Middle frontal gyrus (tissue), 1 donor: ENCODE measurements at regions not wholly inside any gene's neighbourhood (a gene's known extent, or its start where the extent isn't known, plus 50 kb on each side); places are given as distances from the start of the nearest gene placed in this dataset.

ENCODE experiments used
- DNase-seq: peaks from one replicate; pipeline ENCODE4 v3.0.0-alpha.2; 2015; ENCODE audit warnings: low spot score; ENCODE audit errors: extremely low spot score

DNA sequence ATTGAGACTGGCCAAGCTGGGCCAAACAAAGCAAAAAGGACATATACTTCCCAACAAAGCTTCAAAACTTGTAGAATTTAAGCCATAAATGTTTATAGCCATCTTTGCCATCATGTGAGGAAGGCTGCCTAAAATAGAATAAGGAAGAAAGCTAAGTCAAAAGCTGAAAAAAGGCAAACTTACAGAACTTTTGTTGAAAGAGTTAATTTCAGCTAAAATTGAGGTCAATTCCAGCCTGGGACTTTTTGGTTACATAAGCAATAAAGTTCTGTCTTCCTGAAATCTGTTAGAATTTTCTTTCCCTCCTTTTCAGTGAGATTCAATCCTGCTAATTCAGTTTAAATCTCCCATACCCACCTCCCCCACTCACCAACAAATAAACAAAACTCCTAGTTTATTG, 227.9 kb upstream of the MARCKS start:
- DNase-seq: no peak

DNA sequence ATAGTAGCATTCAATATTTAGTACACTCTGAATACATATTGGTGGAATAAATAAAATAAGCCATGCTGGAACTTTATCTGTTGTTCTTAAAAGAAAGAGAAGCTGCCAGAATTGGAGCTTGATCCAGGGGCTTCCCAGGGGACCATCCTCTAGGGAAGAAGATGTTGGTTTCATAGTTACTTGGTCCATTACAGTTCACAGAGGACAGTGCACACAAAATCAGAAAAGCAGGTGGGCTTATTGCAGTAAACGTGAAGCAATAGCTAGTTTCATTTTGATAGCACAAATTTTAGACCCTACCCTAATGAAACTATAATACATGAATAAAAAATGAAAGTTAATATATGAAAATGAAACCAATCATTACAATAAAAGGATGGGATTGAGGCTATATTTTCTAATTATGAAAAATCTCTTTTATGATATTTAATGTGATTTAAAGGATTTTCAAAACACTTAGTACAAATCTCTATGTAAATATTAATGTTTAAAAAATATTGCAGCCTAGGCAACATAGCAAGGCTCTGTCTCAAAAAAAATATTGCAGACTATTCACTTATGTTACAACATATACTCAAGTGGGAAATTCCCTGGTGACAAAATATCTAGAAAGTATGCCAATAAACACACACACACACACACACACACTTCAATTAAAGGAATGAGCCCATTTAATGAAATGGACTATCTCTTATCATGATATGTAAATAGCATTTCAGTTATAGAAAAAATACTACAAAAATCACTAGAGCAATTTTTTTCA, 227.0 kb upstream of the MARCKS start:
- DNase-seq: no peak

DNA sequence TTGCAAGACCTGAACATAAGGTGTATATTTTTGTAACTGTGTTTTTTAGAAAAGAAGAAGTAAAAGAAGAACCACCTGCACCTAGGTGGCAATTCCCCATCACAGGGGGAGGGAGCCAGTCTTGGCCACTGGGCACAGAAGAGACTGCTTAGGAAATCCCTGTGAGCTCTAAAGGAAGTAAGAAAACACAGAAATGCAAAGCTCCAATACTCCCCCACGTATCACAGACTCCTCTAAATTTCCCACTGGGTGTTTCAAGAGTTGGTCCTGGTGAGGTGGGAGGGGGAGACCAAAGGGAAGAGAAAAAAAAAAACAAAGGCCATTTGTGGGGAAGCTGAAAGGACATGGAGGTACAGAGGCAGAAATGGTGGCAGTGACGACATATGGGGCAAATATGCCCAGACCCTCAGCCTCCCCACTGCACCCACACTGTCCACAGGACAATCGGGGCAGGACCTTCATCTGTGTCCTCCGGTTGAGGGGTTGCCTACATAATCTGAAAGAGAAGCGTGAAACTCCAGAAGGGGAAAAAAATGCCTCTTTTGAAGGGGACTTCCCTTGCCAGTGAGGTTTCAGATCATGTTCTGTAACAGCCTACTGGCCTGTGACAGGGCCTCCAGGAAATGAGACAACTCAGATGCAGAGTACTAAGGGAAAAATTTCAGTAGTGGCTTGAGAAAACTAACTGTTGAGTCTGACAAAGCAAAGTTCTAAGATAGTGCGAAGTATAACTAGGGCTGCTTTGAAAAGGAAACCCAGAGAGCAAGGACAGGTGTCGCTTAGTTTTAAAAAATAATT, 226.2 kb upstream of the MARCKS start:
- DNase-seq: no peak

DNA sequence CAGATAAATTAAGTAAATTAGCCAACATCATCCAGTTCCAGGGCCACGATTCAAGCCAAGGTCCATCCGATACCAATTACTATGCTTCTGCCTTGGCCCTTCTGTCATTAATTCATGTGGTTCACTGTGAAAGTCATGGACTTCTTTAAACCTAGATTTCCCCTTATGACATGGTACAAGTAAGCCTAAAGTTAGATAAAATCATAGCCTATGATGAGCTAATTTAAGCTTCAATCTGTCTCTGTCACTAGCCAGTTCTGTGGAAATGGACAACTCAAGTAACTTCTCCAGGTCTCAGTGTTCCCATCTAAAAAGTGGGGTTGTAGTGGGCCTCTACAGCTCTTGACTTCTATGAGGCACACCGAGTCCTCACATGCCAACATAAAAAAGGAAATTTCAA, 225.5 kb upstream of the MARCKS start:
- no peak for DNase-seq

DNA sequence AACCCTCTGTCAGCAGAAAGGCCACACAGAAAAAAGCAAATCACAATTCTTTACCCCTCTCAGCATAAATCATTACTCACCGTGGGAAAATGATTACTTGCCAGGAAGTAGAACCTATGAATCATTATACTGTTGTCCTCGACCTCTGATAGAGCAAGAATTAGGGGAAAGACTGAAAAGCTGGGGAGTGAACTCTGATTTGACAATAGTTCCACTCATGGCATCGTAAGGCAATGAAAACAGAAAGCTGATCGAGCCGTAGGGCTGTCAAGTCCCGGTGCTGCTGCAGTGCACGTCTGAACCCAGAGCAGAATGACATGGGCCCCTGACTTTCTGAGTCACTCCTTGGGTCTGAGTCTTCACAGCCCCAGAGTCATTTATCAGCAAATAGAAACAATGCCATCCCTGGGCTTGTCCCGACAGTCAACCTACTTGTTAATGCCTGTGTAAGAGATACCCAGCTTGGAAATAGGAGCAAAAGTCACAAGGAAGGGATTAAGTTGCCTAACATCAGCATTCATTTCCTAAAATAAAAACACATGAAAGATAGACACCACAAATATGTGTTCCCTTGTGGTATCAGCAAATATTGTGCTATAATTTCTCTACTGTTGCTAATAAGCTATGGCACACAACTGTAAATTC, 224.8 kb upstream of the MARCKS start:
- DNase-seq: no peak

DNA sequence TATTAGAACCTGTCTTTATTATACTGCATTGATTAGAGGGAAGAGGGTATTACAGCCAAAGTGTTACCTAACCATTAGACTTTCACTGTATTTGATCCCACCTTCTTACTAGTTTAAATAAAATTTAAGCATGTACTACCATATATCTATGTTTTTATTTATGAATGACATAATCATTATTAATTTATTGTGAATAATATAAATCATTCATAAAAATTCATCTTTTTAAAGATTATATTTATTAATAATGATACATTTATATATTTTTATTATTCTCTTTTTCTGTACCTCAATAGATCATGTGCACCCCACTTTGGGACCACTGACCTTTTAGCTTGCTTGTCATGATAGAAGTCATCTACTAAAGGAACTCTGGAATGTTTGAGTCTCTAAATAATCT, 223.5 kb upstream of the MARCKS start:
- DNase-seq: no peak

DNA sequence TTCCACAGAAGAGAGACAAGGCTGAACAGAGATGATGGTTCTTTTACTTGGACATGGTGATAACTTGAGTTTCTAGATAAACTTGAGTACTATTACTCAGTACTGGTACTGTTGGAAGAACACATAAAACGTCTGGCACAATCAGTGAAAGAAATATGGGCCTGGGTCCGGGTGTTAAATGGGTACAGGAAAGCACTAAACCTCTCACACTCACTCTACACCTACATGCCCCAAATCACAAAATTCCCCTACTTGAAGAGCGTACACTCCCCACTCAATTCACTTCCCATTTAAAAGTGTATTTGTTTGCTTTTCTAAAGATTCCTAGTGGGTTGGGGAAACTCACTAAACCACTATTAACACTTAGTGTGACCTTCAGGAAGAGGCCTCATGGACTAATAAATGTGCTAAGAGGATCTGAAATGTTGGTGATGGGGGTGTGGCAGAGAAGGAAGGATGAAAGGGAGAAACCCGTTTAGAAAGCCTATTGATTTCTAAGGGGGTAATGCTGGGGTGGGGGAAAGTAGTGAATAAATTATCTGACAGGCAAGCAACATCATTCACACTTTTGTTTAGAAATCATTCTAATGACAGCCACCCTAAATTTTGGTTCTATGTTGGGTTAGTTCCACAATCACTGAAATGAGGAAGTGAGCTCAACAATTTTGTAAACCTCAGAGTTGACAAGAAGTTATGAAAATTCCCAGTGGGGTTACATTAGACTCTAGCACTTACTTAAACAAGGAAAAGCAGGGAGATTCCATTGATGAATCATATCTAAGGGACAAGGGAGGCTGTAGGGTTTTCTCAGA, 222.6 kb upstream of the MARCKS start:
- DNase-seq: no peak

DNA sequence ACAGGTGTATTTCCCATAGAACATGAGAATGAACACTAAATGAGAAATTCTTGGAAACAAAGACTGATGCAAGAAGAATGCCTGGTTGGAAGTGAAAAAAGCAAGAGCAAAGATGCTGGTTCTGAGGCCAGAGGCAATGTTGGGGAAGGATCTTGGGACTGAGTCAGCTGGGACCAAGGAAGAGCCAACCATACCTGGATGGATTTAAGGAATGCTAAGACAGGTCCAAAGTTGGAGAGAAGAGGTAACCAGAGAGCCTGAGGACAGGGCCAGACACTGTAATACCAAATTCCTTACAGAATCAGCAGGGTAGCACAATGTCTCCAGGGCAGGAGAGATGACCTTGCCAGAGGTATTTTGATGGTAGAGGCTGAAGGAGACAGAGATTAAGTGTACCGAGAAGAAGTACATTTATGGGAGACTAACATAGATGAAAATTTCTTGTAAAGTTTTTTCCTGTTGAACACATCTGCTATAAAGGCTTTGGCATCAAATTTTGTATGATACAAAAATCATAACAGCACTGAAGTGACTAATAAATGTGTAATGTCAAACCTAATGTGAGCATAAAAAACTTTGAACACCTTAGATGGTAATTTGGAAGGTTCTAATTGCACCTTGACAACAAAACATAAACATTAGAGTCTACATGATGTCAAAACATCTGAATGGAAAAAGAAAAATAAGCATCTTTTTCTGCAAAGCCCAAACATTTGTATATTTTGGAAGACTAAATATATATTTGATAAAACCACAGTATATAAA, 221.7 kb upstream of the MARCKS start:
- DNase-seq: no peak

DNA sequence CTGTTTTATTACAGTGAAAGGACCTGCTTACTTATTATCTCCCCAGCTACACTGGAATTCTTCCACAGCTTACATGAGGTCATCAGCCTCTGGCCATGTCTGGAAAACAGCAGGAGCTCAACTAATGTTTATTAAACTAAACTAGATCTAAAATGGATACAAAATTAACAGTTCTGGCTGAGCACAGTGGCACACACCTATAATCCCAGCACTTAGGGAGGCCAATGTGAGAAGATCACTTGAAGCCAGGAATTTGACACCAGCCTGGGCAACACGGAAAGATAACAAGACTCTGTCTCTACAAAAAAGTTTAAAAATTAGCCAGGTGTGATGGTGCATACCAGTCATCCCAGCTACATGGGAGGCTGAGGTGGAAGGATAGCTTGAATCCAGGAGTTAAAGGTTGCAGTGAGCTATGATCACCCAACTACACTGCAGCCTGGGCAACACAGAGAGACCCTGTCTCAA, 220.8 kb upstream of the MARCKS start:
- no peak for DNase-seq

DNA sequence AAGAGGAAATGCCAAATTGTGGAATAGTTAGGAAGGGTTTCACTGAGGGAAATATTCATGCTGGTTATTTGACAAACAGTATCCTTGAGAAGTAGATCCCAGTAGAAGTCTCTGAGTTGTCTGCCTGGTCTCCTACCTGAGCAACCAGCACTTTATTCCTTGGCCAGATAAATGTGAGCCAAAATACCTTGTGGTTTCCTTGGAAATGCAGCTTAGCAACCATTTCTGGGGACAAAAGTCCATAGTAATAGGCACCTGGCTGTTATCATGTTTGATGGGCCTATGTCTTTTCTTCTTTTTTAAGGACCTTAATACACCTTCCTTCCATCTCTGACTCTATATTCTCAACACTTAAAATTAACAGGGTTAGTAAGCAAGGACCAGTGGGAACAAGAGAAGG, 217.1 kb upstream of the MARCKS start:
- no peak for DNase-seq

DNA sequence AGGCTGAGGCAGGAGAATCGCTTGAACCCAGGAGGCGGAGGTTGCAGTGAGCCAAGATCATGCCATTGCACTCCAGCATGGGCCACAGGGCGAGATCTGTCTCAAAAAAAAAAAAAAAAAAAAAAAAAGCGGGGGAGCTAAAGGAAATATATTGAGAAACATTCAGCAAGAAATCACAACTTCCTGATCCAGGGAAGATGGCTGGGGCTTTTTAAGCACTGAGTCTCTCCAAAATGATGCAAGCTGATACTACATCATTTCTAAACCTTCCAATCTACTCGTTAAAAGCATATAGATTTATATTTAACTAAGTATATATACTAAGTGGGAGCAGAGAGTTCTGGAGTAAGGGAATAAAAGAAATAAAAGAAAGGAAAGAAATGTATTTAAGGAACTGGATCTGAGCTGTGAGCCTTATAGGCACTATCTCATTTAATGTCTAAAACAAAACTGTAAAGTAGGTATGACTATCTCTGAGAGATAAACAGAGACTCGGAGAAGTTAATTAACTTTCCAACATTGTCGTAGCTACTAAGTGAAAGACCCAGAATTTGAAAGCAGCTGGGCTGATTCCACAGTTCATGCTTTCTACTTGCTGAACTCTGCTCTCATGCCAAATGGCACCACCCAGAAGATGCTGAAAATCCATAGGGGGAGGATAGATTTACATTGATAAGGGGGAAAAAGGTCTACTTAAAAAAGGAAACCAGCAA, 215.0 kb upstream of the MARCKS start:
- DNase-seq: no peak

DNA sequence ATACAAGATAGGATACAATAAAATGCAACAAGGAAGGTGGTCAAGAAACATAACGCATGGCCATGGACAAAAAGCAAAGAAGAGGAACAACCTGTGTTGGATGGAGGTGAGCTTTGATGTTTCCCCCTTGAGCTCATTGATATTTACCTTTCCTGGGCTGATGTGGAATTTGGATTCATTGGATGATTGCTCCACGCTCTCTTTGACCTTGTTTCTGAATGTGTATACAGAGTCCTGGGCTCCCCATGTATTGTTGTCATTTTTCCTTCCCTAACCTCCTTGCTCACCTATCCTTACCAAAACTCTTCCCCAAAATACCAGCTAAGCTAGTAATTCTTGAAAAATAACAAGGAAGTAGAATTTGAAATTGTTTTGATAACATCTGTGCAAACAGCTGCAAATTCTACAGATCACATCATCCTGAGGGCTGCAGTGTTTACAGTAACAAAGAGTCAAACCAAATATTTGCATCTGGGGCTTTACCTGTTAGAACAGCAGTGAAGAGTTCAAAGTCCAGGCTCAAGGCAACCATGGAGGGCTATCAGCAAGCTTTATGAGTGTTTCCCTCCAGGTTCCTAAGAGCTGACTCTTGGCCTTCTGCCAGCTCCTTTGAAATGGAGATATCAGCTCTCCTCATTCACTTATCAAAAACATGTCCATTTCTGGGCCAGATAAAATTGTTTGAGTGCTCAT, 214.3 kb upstream of the MARCKS start:
- no peak for DNase-seq

DNA sequence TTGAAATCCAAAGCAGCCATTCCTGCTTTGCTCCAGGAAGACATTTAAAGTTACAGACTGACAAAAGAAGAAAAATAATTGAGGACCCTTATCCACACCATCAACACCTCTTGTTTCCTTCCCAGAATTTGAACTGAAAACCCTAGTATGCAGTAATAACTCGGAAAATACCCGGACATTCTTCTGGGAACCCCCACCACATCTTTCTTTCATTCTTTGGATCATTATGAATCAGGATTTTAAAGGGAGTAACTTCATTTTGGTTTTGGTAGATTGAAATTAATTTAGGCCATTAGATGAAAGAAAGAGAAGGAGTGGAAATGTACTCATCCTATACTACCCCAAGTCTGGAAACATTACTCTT, 213.8 kb upstream of the MARCKS start:
- DNase-seq: no peak

DNA sequence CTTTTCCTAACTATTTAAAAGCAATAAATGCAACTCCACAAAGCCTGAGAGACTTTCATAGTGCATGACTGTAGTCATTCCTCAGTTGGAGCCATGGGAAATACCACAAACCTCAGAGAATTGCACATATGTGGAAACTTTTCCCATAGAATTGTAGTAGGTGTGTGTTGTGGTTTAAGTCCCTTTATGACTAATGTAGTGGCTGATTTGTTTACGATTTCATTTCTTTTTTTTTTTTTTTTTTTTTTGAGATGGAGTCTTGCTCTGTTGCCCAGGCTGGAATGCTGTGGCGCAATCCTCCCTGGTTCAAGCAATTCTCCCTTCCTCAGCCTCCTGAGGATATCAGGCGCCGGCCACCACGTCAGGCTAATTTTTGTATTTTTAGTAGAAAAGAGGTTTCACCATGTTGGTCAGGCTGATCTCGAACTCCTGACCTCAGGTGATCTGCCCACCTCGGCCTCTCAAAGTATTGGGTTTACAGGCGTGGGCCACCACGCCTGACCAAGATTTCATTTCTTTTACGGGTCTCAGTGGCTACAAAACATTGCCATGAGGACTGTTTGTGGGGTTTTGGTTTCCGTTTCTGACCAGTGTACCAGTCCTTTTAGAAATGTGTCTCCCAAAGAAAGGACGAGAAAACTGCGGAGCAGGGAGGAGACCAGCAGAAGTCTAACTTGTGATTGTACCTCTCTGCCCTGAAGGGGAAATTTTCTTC, 212.1 kb upstream of the MARCKS start:
- DNase-seq: no peak

DNA sequence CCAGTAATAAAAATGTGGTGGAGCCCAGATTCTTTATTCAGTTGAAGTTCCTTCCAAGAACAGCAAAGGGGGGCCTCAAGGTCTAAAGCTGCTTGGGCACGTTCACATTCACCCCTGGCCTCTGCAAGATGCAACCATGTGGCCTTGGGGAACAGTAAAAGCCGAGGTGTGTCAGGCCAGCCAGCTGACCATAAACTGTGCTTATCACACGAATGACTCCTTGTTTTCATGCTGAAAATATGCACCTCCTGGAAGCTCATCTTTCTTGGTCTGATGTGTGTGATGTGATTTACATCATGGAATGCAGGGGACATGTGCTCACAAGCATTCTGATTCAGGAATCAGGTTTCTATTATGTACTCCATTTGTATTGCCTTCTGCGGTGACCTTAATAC, 211.6 kb upstream of the MARCKS start:
- DNase-seq: no peak

DNA sequence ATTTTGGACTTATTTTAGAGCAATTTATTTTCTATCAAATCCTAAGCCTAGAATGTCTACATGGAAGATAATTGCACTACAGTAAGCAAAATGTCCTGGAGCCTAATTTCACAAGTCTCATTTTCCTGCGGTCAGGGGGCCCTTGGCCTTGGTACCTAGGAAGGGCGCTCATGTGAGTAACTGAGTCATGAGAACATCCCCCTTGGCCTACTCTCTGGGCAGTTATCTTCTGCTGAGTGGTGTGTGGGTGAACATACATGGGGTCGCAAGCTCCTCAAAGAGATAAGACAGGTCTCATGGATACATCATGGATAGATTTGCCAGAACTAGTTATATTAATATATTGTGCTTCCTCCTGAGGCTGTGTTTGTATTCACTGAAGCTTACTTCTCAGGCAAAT, 211.2 kb upstream of the MARCKS start:
- no peak for DNase-seq

DNA sequence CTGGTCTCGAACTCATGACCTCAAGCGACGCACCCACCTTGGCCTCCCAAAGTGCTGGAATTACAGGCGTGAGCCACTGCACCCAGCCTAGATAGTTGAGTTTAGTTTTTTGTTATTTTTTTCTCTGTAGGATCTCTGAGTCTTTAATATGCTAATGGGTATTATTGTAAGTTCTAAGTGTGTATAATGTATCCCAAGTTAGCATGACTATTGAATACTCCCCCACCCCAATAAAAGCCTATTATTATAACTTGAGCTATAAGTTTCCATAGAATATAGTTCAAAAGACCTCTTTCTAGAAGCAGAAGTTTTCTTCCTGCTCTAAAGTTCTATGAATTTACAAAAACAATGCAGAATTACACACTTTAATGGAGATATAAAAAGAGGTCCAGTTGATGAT, 210.4 kb upstream of the MARCKS start:
- no peak for DNase-seq

DNA sequence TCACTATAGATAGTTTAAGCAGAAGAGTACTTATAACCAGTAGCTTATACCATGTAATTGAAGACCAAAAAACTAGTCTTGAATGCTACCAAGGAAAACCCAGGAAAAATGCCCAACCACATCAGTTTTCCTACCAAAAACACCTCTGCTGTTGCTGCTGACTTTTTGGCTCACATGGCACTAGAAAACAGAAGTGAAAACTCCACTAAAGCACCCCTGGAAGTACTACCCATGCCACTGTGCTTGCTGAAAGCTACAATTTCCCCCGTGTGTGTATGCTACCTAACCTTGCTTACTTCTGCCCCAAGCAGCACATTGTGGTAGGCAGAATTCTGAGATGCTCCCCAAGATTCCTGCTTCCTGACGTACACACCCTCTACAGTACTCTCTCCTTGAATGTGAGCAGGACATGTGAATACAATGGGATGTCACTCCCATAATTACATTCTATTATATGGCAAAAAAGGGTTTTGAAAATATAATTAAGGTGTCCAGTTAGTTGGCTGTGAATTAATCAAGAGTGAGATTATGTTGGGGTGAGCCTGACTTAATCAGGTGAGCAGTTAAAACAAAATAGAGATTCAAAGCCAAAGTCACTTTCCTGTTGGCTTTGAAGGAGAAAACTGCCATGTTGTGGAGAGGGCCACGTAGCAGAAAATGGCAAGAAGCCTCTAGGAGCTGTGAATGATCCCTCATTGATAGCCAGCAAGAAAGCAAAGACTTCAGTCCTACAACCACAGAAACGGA, 209.8 kb upstream of the MARCKS start:
- DNase-seq: no peak
